HG02973 (cell line): ENCODE measurements at regions not wholly inside any gene's neighbourhood (a gene's known extent, or its start where the extent isn't known, plus 50 kb on each side); places are given as distances from the start of the nearest gene placed in this dataset.

Source experiments
- ATAC-seq: cut with Tn5 transposase; IDR thresholded peaks from one replicate; pipeline ENCODE4 v1.9.1; 2021; ENCODE audit warnings: moderate library complexity; ENCODE audit not compliant: unreplicated experiment

DNA sequence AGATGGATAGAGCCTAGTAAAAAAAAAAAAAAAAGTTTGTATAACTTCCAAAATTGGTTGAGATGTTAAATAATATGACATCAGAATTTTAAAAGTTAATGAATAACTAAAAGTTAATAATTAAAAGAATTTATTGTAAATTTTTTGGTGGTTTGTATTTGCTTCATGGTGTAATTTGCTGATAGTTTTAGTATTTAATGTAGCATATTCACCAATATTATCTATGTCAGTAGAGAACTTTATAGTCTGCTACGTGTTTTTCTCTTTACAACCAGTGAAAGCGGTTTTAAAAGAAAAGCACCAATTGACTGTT is 51.8 kb upstream of the STEAP4 start:
- ATAC-seq = no peak

DNA sequence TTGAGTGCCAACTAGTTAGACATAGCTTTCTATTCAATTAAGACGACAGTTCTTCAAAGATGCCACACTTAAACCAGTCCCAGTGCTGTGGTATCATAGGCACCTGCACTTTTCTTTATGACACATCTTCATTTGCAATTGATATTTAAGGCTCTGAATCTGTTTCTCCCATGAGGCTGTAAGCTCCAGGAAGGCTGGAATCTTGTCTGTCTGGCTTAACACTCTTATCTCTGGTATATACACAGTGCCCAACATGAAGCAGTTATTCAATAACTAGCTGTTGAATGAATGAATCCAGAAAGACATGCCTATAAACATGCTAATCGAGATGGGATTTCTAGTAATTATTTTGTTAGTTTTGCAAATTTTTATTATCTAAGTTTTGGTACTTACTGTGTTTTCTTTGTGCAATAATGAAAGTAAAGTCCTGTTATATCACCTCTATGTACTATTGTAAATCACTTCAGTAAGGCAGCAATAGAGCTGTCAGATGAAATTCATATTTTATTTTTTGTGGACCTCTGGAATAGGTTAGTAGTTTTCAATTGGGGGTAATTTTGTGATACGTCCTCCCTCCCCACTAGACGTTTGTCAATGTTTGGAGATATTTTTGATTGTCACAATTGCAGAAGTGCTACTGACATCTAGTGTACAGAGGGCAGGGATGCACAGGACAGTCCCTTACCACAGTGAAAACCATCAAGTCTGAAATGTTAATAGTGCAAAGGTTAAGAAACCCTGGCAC is 51.3 kb upstream of the STEAP4 start:
- peak; percentile 71 for ATAC-seq

DNA sequence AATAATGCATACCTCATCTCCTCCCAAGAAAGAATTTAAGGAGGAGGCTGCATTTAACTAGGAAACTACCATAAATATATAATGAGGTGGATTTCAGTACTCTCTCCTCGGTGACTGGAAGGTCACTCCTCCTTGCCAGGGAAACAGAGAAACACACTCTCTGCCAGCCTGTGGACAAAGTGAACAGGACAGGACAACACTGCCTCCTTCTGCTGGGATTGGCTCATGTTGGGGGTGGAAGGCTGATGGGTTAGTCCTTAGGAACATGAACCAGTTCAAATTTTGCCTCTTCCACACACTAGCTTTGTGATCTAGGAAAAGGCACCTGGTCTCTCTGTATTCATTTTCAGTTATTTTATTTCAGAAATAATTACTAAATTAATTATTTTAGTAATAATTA is 50.6 kb upstream of the STEAP4 start:
- ATAC-seq = no peak
